ENCODE measurements at regions not wholly inside any gene's neighbourhood (a gene's known extent, or its start where the extent isn't known, plus 50 kb on each side); places are given as distances from the start of the nearest gene placed in this dataset.
A peak's percentile ranks its signal among the peaks of the same experiment; 100 is the strongest.
"Not testable (repeated sequence)": the region's sequence is repeated elsewhere in the genome, so short reads cannot be mapped to it uniquely, and the experiment has no call there.

DNA sequence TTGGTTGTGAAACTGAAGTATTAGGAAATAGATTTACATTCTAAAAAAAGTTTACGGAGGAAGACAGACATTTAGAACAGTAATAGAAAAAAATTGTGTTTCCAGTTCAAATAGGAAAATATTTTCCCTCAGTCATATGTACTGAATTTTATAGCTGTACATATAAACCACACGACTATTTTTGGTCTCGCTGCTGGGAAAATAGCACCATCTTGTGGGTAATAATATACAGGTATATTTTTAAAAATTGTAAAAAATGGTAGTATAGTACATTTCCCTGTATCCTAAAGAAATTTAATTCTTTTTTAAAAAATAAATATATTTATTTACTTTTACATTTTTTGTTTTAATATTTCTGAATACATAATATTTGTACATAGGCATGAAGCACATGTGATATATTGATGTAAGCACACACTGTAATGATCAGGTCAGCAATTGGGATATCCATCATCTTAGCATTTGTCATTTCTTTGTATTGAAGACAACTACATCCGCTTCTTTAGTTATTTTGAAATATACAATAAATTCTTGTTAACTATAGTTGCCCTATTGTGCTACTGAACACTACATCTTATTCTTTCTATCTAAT lies 168.6 kb downstream of the ALX1 start:
- H3K27ac ChIP-seq (ENCODE audit: low read depth, low read length), result no peak overlapping the region
- no peak overlapping the region for H3K4me3 ChIP-seq (ENCODE audit: low read length in 2 of 2)
- H3K27me3 ChIP-seq (ENCODE audit: insufficient read depth, low read length), result no peaks in the 10 kb centered on the region
- DNase-seq, result no peak
- peaks cover 0 to 7% (median 0%) of the 10 kb centered on the region in 8 donors for H3K9me3 Mint-ChIP-seq
- no peak overlapping the region for H3K4me3 Mint-ChIP-seq
- H3K27ac Mint-ChIP-seq, result no peak overlapping the region
- no peaks in the 10 kb centered on the region for H3K4me1 ChIP-seq (ENCODE audit: insufficient read depth, low read length)
- H3K27me3 Mint-ChIP-seq, result no peaks in the 10 kb centered on the region
- ChIA-PET CTCF (ENCODE audit: partially characterized antibody) (no interaction called here), POLR2A (ENCODE audit: partially characterized antibody) (no interaction called here)
- intact Hi-C loops (cut with micrococcal nuclease), result no loop called here
- no peaks in the 10 kb centered on the region for H3K4me1 Mint-ChIP-seq
- H3K36me3 ChIP-seq (ENCODE audit: insufficient read depth, low read length), result no peaks in the 10 kb centered on the region
- no peaks in the 10 kb centered on the region for H3K9me3 ChIP-seq (ENCODE audit: control insufficient read depth in 1 of 2, low read length in 2 of 2)
- H3K36me3 Mint-ChIP-seq, result no peaks in the 10 kb centered on the region

- no peaks in the 10 kb centered on the region for H3K36me3 Mint-ChIP-seq
- H3K4me3 Mint-ChIP-seq, result no peak overlapping the region
- H3K4me1 Mint-ChIP-seq, result no peaks in the 10 kb centered on the region
- Histone ChIP-seq H3K27me3 (ENCODE audit: insufficient read depth, low read length) (no peaks in the 10 kb centered on the region), H3K4me3 (ENCODE audit: low read length in 2 of 2) (no peak overlapping the region), H3K27ac (ENCODE audit: low read depth, low read length) (no peak overlapping the region), H3K36me3 (ENCODE audit: insufficient read depth, low read length) (no peaks in the 10 kb centered on the region), H3K9me3 (ENCODE audit: control insufficient read depth in 1 of 2, low read length in 2 of 2) (no peaks in the 10 kb centered on the region), H3K4me1 (ENCODE audit: insufficient read depth, low read length) (no peaks in the 10 kb centered on the region)
- CTCF ChIA-PET (ENCODE audit: partially characterized antibody), result no interaction called here
- intact Hi-C loops (cut with micrococcal nuclease), result no loop called here
- no peaks in the 10 kb centered on the region for H3K27me3 Mint-ChIP-seq
- peaks cover 0 to 3% (median 0%) of the 10 kb centered on the region in 8 donors for H3K9me3 Mint-ChIP-seq
- no peak for DNase-seq
- POLR2A ChIA-PET (ENCODE audit: partially characterized antibody), result no interaction called here
- H3K27ac Mint-ChIP-seq, result no peak overlapping the region
Measured at GRCh38 chr12:85457016-85457415, 177.0 kb downstream of the ALX1 start.

DNA sequence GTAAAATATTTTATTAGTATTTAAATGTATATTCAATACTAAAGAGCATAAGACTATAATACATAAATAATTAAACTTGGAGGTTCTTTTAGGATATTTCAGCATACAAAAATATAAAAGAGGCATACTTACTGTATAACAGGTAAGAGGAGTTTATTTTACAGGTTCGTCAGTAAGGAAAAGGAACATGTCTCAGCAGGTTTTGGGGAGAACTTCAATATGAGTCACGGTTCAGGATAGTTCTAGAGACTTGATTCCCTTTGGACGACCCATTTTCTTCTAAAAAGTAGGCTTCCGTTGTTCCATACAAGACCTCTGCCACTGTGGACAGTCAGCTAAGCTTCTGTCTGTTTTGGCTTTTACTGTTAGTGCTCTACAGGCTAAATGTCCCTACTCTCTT lies 181.1 kb downstream of the ALX1 start:
- Mint-ChIP-seq H3K36me3 (no peaks in the 10 kb centered on the region), H3K4me1 (no peaks in the 10 kb centered on the region), H3K4me3 (no peak overlapping the region), H3K27ac (peak overlapping the region in 1 of 7 donors; percentile 41), H3K27me3 (no peaks in the 10 kb centered on the region), H3K9me3 (peaks cover 0 to 6% (median 0%) of the 10 kb centered on the region in 8 donors)
- no peak overlapping the region for H3K4me3 ChIP-seq (ENCODE audit: low read length in 2 of 2)
- intact Hi-C loops (cut with micrococcal nuclease), result loop anchor here (10.0 kb wide), 1 partner anchor 414 kb away; the partner anchor contains the start of gene NTS
- CTCF ChIA-PET (ENCODE audit: partially characterized antibody), result no interaction called here
- H3K4me1 ChIP-seq (ENCODE audit: insufficient read depth, low read length), result no peaks in the 10 kb centered on the region
- POLR2A ChIA-PET (ENCODE audit: partially characterized antibody), result no interaction called here
- H3K36me3 ChIP-seq (ENCODE audit: insufficient read depth, low read length), result no peaks in the 10 kb centered on the region
- no peak overlapping the region for H3K27ac ChIP-seq (ENCODE audit: low read depth, low read length)
- no peaks in the 10 kb centered on the region for H3K27me3 ChIP-seq (ENCODE audit: insufficient read depth, low read length)
- no peaks in the 10 kb centered on the region for H3K9me3 ChIP-seq (ENCODE audit: control insufficient read depth in 1 of 2, low read length in 2 of 2)
- no peak for DNase-seq

GRCh38 chr12:85462888-85463287 lies 182.9 kb downstream of the ALX1 start:
- H3K4me3 ChIP-seq (ENCODE audit: low read length in 2 of 2), result no peak overlapping the region
- CTCF ChIA-PET (ENCODE audit: partially characterized antibody), result no interaction called here
- no peaks in the 10 kb centered on the region for H3K36me3 ChIP-seq (ENCODE audit: insufficient read depth, low read length)
- H3K27me3 Mint-ChIP-seq, result no peaks in the 10 kb centered on the region
- no peak overlapping the region for H3K27ac Mint-ChIP-seq
- no peak overlapping the region for H3K4me3 Mint-ChIP-seq
- no peak overlapping the region for H3K27ac ChIP-seq (ENCODE audit: low read depth, low read length)
- H3K36me3 Mint-ChIP-seq, result no peaks in the 10 kb centered on the region
- POLR2A ChIA-PET (ENCODE audit: partially characterized antibody), result no interaction called here
- H3K4me1 ChIP-seq (ENCODE audit: insufficient read depth, low read length), result no peaks in the 10 kb centered on the region
- H3K9me3 ChIP-seq (ENCODE audit: control insufficient read depth in 1 of 2, low read length in 2 of 2), result no peaks in the 10 kb centered on the region
- H3K4me1 Mint-ChIP-seq, result no peaks in the 10 kb centered on the region
- H3K9me3 Mint-ChIP-seq, result peaks cover 0 to 6% (median 0%) of the 10 kb centered on the region in 8 donors
- DNase-seq, result no peak
- intact Hi-C loops (cut with micrococcal nuclease), result loop anchor here (10.0 kb wide), 1 partner anchor 412 kb away; the partner anchor contains the start of gene NTS
- H3K27me3 ChIP-seq (ENCODE audit: insufficient read depth, low read length), result no peaks in the 10 kb centered on the region

- Mint-ChIP-seq H3K4me3 (no peak overlapping the region), H3K36me3 (no peaks in the 10 kb centered on the region), H3K27ac (no peak overlapping the region), H3K9me3 (peaks cover 0 to 11% (median 0%) of the 10 kb centered on the region in 8 donors), H3K4me1 (no peaks in the 10 kb centered on the region), H3K27me3 (no peaks in the 10 kb centered on the region)
- no peaks in the 10 kb centered on the region for H3K36me3 ChIP-seq (ENCODE audit: insufficient read depth, low read length)
- H3K27me3 ChIP-seq (ENCODE audit: insufficient read depth, low read length), result no peaks in the 10 kb centered on the region
- H3K4me1 ChIP-seq (ENCODE audit: insufficient read depth, low read length), result no peaks in the 10 kb centered on the region
- ChIA-PET CTCF (ENCODE audit: partially characterized antibody) (no interaction called here), POLR2A (ENCODE audit: partially characterized antibody) (no interaction called here)
- no peak overlapping the region for H3K4me3 ChIP-seq (ENCODE audit: low read length in 2 of 2)
- no peak overlapping the region for H3K27ac ChIP-seq (ENCODE audit: low read depth, low read length)
- intact Hi-C loops (cut with micrococcal nuclease), result loop anchor here (10.0 kb wide), 1 partner anchor 408 kb away; the partner anchor contains the start of gene NTS
- H3K9me3 ChIP-seq (ENCODE audit: control insufficient read depth in 1 of 2, low read length in 2 of 2), result no peaks in the 10 kb centered on the region
- DNase-seq, result no peak
Measured at GRCh38 chr12:85466890-85467289, 186.9 kb downstream of the ALX1 start.

- intact Hi-C loops (cut with micrococcal nuclease), result loop anchor here (2.0 to 10.0 kb wide), 2 partner anchors 406 to 452 kb away; partner anchors contain the start of gene NTS
- Mint-ChIP-seq H3K9me3 (peaks cover 0 to 11% (median 0%) of the 10 kb centered on the region in 8 donors), H3K36me3 (no peaks in the 10 kb centered on the region), H3K4me3 (peak overlapping the region in 7 of 8 donors; percentile 46 to 78 (median 74)), H3K4me1 (no peaks in the 10 kb centered on the region), H3K27me3 (no peaks in the 10 kb centered on the region), H3K27ac (no peak overlapping the region)
- Histone ChIP-seq H3K27me3 (ENCODE audit: insufficient read depth, low read length) (no peaks in the 10 kb centered on the region), H3K36me3 (ENCODE audit: insufficient read depth, low read length) (no peaks in the 10 kb centered on the region), H3K4me1 (ENCODE audit: insufficient read depth, low read length) (no peaks in the 10 kb centered on the region), H3K27ac (ENCODE audit: low read depth, low read length) (no peak overlapping the region), H3K9me3 (ENCODE audit: control insufficient read depth in 1 of 2, low read length in 2 of 2) (no peaks in the 10 kb centered on the region), H3K4me3 (ENCODE audit: low read length in 2 of 2) (no peak overlapping the region)
- ChIA-PET CTCF (ENCODE audit: partially characterized antibody) (no interaction called here), POLR2A (ENCODE audit: partially characterized antibody) (no interaction called here)
- no peak for DNase-seq
Measured at GRCh38 chr12:85468356-85469157, 188.5 kb downstream of the ALX1 start.

DNA sequence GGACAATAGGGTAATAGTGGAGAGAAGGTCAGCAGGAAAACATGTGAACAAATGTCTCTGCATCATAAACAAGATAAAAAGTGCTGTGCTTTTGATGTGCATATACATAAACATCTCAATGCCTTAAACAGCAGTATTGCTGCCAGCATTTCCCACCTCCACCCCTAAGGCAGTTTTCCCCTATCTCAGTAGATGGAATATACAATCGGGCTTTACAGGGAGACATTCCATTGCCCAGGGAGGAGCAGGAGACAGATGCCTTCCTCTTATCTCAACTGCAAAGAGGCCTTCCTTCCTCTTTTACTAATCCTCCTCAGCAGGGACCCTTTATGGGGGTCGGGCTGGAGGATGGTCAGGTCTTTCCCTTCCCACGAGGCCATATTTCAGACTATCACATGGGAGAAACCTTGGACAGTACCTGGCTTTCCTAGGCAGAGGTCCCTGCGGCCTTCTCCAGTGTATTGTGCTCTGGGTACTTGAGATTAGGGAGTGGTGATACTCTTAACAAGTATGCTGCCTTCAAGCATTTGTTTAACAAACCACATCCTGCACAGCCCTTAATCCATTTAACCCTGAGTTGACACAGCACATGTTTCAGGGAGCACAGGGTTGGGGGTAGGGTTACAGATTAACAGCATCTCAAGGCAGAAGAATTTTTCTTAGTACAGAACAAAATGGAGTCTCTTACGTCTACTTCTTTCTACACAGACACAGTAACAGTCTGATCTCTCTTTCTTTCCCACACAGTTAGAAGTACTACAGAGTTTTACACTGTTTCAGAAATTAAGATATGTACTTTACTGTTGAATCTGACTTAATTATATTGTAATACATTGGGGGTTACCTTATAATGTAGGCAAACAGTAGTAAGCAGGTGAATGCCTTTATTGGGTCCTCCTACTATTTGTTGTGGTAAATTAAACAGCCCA lies 189.4 kb downstream of the ALX1 start:
- not testable (repeated sequence) for H3K36me3 Mint-ChIP-seq, H3K27me3 Mint-ChIP-seq

More for the DNA sequence above, 189.4 kb downstream of the ALX1 start:
- H3K4me1 ChIP-seq (ENCODE audit: insufficient read depth, low read length); DNase-seq; CTCF ChIA-PET (ENCODE audit: partially characterized antibody); H3K9me3 Mint-ChIP-seq; POLR2A ChIA-PET (ENCODE audit: partially characterized antibody); H3K27ac ChIP-seq (ENCODE audit: low read depth, low read length); H3K4me3 ChIP-seq (ENCODE audit: low read length in 2 of 2); H3K36me3 ChIP-seq (ENCODE audit: insufficient read depth, low read length); H3K27me3 ChIP-seq (ENCODE audit: insufficient read depth, low read length); H3K9me3 ChIP-seq (ENCODE audit: control insufficient read depth in 1 of 2, low read length in 2 of 2); H3K4me1 Mint-ChIP-seq; H3K27ac Mint-ChIP-seq: not testable (repeated sequence)
- intact Hi-C loops (cut with micrococcal nuclease), result loop anchor here (2.0 to 10.0 kb wide), 2 partner anchors 405 to 451 kb away; partner anchors contain the start of gene NTS
- peak overlapping the region in 6 of 8 donors; percentile 67 to 78 (median 74) for H3K4me3 Mint-ChIP-seq
